PC-3 (cell line): ENCODE measurements at regions not wholly inside any gene's neighbourhood (a gene's known extent, or its start where the extent isn't known, plus 50 kb on each side); places are given as distances from the start of the nearest gene placed in this dataset.

ENCODE experiments used
- EZH2 ChIP-seq: fragments of 300-600 bp; sonication (generic); IDR thresholded peaks from one replicate; pipeline ENCODE4 v1.6.1; 2017; ENCODE audit warnings: antibody characterized with exemption, mild to moderate bottlenecking, low read length; ENCODE audit not compliant: unreplicated experiment
- EZH2phosphoT487 ChIP-seq: fragments of 300-600 bp; sonication (generic); IDR thresholded peaks from 2 replicates; pipeline ENCODE4 v1.6.1; 2018; ENCODE audit warnings: mild to moderate bottlenecking, antibody characterized with exemption, low read length, borderline replicate concordance
- TF ChIP-seq, protein P1 (sequence below): fragments of 300-600 bp; sonication (generic); conservative IDR thresholded peaks from 2 replicates; pipeline ENCODE4 v1.5.1; 2017; ENCODE audit warnings: antibody characterized with exemption, low read depth, mild to moderate bottlenecking, low read length

DNA sequence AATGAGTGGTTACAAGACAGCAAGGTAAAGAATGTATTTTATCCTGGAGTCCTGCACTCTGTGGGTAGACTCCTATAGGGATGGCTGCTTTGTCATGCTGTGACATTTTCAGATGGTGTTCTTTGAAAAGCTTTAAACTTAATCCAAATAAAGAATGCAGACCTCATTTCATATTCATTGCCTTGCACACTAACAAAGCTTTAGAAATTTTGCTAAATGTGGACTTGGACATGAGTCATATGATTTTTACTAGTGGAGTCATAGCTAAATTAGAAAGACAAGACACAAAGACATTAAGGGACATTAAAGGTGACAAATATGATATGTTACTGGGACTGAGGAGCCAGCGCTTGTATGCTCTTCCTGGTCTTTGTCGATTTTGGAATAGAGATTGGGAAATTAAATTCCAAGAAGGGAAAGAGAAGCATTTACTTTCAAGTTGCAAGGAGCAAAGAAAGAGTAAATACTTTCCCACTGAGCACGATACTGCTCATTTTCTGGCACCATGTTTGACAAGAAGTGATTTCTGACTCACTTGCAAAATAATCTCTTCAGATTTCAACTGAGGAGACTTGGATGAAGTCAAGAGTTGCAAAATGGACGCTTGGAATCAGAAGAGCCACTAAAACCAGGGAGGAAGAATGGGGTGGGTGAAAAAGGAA, 152.9 kb upstream of the MYOCD start:
- no peak for TF ChIP-seq EZH2phosphoT487
- TF ChIP-seq, protein P1, sequence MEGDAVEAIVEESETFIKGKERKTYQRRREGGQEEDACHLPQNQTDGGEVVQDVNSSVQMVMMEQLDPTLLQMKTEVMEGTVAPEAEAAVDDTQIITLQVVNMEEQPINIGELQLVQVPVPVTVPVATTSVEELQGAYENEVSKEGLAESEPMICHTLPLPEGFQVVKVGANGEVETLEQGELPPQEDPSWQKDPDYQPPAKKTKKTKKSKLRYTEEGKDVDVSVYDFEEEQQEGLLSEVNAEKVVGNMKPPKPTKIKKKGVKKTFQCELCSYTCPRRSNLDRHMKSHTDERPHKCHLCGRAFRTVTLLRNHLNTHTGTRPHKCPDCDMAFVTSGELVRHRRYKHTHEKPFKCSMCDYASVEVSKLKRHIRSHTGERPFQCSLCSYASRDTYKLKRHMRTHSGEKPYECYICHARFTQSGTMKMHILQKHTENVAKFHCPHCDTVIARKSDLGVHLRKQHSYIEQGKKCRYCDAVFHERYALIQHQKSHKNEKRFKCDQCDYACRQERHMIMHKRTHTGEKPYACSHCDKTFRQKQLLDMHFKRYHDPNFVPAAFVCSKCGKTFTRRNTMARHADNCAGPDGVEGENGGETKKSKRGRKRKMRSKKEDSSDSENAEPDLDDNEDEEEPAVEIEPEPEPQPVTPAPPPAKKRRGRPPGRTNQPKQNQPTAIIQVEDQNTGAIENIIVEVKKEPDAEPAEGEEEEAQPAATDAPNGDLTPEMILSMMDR = no peak
- TF ChIP-seq EZH2 = no peak
